DMS79 treated with DMSO at 0.1 percent for 48 hours (cell line): ENCODE measurements at regions not wholly inside any gene's neighbourhood (a gene's known extent, or its start where the extent isn't known, plus 50 kb on each side); places are given as distances from the start of the nearest gene placed in this dataset.
A peak's percentile ranks its signal among the peaks of the same experiment; 100 is the strongest.

Source experiments
- DNase-seq: peaks from one replicate; lab custom pipeline; 2025; lab: John Stamatoyannopoulos, UW

DNA sequence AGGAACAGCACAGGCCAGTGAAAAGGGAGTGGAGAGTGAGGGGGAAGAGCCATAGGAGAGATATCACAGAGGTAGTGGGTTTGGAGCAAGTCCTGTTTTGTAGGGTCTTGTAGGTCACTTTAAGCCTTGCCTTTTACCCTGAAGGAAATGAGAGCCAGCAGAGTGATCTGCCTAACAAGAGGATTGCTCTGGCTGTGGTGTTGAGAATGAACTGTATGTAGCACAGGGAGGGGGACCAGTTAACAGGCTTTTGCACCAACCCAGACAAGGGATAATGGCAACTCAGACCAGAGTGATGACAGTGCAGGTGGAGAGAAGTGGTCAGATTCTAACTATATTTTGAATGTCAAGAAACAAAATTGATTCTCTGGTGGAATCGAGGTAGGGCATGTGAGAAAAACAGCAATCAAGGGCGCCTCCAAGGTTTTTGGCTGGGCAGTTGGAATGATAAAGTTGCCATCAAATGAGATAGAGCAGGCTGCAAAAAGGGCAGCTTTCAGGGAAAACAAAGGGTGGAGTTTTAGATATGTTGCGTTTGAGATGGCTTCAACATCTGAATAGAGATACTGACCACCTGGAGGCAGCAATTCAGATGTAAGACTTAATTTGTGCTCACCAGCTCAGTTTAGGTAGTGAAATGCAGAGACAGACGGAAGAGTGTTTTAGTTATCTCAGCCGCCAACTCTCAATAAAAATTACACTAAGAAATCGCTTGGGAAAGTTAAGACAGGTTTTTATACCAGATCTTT, 134.4 kb upstream of the BTBD3 start:
- no peak for DNase-seq

DNA sequence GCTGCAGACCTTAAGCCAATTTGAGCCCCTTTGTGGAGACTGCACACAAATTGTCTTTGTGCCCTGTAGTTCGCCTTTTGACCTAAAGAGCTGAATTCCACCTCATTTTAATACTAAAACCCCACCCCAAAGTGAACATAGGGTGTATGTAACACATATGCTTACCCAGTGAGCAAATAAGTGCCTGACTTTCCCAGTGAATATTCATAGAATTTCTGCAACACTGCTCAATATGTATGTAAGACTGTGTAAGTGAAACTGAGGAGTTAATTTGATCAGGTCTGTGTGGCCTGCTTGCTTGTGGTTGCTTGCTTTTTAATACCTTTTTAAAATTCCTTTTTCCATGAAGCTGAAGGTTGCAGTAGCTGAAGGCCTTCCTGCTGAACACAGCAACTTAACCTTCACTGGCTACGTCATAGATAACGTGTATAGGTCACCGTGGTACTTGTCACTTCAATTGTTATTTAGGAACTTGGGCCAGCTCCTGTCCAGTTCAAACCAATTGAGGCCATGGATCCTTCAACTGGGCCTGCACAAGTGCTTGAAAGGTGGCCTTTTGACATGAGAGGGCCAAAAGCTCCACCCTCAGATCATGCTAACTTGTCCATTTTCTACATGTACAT, 131.7 kb upstream of the BTBD3 start:
- DNase-seq = no peak

DNA sequence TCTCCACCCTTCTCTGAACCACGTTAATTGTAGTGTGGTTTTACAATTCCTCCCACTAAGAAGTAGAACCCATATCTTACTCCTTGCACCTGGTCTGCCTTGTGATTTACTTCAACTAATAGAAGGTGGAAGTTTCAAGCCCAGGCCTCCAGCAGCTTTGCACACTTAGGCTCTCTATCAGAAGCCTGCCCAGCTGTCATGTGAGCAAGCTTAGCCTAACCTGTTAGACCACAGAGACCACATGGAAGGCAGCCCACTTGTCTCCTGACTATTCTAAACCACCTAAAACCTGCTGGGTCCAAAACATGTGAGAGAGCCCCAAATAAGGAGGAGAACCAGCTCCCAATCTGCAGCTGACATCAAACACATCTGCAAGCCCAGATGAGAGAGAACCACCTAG, 127.6 kb upstream of the BTBD3 start:
- no peak for DNase-seq

DNA sequence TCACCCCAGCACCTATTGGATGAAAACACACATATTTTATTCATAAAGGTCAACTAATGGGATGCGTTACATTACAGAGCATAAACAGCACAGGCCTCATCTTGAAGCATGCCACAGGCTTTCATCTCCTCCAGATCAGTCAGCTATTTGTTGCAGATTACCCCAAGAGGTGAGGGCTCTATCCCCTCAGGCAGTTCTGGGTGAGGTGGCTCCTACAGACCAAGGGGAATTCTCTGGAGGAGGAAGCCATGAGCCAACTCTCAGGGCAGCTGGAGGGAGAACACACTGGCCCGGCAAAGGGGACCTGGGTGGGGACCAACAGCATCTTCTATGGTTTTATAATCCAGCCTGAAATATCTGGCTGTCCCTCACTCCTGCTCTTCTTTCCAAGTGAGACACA, 126.4 kb upstream of the BTBD3 start:
- DNase-seq = no peak

GRCh38 chr20:11791835-11792567, 125.7 kb upstream of the BTBD3 start:
- DNase-seq = no peak

- no peak for DNase-seq
Observed at GRCh38 chr20:11792568-11792953, 125.1 kb upstream of the BTBD3 start.

- DNase-seq = no peak
Observed at GRCh38 chr20:11794525-11794924, 123.2 kb upstream of the BTBD3 start.

DNA sequence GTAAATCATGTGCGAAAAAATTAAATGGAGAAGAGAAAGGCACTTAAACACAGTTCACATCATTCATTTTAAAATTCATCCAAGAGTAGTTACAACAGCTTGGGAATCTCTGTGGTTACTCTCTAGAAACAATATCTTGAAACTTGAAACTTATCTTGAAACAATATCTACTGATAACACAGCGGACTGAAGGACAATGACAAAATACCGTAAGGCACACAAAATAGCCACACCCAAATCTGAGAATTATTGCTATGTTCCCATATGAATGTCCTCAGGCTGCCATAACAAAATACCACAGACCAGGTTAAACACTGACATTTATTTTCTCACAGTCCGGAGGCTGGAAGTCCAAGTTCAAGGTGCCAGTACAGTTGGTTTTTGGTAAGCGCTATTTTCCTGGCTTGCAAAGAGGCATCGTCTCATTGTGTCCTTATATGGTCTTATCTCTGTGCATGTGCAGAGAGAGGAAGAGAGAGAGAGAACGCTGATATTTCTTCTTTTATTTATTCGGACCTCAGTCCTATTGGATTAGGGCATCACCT, 122.5 kb upstream of the BTBD3 start:
- no peak for DNase-seq

- no peak for DNase-seq
Observed at GRCh38 chr20:11796026-11796425, 121.7 kb upstream of the BTBD3 start.

DNA sequence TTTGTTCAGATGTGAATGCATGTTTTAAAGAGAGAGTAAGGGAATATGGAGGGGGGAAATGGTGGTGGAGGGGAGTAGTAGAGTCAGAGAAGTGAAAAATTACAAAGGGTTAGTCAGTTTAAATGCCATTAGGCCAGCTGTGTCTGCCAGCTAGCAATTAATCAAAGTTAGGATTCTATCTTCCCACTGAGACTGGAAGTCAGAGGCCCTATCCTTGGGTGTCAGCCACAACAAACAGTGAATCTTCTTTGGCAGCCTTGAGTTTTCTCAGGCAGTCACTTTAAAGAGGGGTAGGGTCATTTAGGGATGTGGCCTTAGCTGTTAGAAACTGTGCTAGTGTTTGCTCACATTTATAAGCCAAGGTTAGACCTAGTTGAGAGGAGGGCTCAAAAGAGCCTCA, 120.5 kb upstream of the BTBD3 start:
- no peak for DNase-seq

GRCh38 chr20:11799281-11799684, 118.4 kb upstream of the BTBD3 start:
- DNase-seq = peak; percentile 8

DNA sequence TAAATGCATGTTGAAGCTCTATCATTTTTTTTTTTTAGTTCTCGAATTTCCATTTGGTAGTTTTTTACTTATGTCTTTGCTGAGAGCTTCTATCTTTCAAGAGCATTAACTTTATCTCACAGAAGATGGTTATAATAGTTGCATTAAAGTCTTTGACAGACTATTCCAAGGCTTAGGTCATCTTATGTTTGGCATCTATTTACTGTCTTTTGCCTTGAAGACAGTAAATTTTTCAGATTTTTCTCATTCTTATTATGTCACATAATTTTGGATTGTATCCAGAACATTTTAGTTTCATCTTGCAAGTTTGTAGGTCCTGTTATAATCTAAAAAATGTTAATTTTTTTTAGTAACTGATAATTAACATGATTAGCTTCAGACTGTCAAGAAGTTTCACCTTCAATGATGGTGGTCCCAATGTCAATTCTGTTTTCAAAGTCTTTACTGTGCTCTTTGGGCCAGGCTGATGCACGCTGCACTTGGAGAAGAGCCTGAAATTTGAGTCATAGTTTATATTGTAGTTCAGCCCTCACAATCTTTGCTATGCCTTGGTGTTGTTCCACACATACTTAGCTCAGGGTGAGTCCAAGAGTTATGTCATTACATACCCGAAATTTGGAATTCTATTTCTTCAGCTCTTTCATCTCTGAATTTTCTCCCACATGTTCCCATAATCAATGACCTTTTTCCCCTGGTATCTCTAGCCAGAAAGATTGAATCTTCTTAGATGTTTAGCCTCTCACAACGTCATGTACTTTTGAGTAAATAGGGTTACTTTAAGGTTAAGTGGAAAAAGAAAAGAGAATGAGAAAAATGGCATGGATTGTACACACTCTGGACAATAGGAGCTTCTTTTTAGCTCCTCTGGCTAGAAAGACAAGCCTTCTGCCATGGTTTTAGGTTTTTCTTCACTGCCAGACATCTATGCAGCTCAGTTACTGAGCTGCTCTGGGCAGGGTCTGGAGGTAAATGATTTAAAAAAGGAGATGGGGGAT, 110.3 kb upstream of the BTBD3 start:
- DNase-seq = no peak

DNA sequence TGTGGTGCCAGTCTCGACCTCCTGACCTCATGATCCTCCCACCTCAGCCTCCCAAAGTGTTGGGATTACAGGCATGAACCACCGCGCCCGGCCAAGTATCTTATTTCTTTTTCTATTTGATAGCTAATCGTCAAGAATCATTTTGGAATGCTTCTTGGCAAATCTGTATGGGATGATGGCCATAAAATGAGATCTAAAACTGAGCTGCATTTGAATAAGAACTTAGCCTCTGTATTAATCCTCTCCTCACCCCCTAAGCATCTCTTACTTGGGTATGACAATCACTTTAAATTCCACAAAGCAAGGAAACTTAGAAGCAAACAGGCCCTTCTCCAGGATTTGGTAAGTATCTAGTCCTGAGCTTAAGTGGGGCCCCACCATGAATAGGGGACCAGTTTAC, 108.9 kb upstream of the BTBD3 start:
- no peak for DNase-seq

GRCh38 chr20:11810311-11811083, 107.2 kb upstream of the BTBD3 start:
- no peak for DNase-seq

GRCh38 chr20:11813106-11813890, 104.4 kb upstream of the BTBD3 start:
- DNase-seq = no peak

GRCh38 chr20:11814267-11814666, 103.4 kb upstream of the BTBD3 start:
- peak; percentile 82 for DNase-seq

DNA sequence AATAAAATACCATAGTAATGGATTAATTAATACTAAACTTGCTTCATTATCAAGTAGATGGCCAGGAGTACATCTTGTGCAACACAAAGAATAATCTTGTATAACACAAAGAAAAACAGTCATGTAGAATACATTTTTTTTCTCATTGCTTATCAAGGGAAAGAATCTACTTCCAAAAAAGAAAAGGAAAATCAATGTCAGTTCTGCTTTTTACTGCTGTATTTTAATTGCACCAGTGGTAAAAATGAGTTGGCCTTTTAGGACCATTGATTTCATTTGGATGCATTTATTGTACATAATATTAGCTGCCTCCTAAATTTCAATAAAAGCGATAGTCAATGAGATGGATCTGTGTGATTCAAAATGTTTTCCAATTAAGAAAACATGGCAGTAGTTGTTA, 96.9 kb upstream of the BTBD3 start:
- no peak for DNase-seq

GRCh38 chr20:11822540-11822794, 95.2 kb upstream of the BTBD3 start:
- no peak for DNase-seq

- DNase-seq = no peak
Observed at GRCh38 chr20:11826334-11826733, 91.4 kb upstream of the BTBD3 start.

- DNase-seq = no peak
Observed at GRCh38 chr20:11832397-11832796, 85.3 kb upstream of the BTBD3 start.
